ENCODE measurements at regions not wholly inside any gene's neighbourhood (a gene's known extent, or its start where the extent isn't known, plus 50 kb on each side); places are given as distances from the start of the nearest gene placed in this dataset.

- TF ChIP-seq EZH2phosphoT487 (IDR thresholded peaks at IDR 0.05; ENCODE audit: low read length) = no peak
- TF ChIP-seq EZH2 (optimal IDR thresholded peaks at IDR 0.05; ENCODE audit: low read depth, low read length) = no peak
- no peaks in the 10 kb centered on the region for H3K27me3 ChIP-seq (replicated peaks; ENCODE audit: insufficient read depth, low read length)
- no peak for DNase-seq
- H3K36me3 ChIP-seq (replicated peaks; ENCODE audit: insufficient read depth, low read length) = no peaks in the 10 kb centered on the region
- no peaks in the 10 kb centered on the region for H4K20me1 ChIP-seq (ENCODE audit: insufficient read depth, low read length)
- H3K9me3 ChIP-seq (replicated peaks; ENCODE audit: insufficient read depth, low read length) = no peaks in the 10 kb centered on the region
- no peak overlapping the region for H3K9ac ChIP-seq (ENCODE audit: low read length)
- no peaks in the 10 kb centered on the region for H3K9me2 ChIP-seq (replicated peaks; ENCODE audit: insufficient read depth, low read length)
- no peaks in the 10 kb centered on the region for H3F3A ChIP-seq (ENCODE audit: insufficient read depth, low read length)
- no peak overlapping the region for H3K27ac ChIP-seq (ENCODE audit: low read length)
- H3K4me2 ChIP-seq (ENCODE audit: low read depth, low read length) = no peak overlapping the region
- H3K4me3 ChIP-seq (ENCODE audit: low read length) = no peak overlapping the region
- H2AFZ ChIP-seq (ENCODE audit: low read length) = no peak overlapping the region
- H3K79me2 ChIP-seq (ENCODE audit: low read length) = no peaks in the 10 kb centered on the region
- no peaks in the 10 kb centered on the region for H3K4me1 ChIP-seq (ENCODE audit: low read length)
Measured at GRCh38 chr14:87785897-87786296, 207.1 kb downstream of the GALC start.

DNA sequence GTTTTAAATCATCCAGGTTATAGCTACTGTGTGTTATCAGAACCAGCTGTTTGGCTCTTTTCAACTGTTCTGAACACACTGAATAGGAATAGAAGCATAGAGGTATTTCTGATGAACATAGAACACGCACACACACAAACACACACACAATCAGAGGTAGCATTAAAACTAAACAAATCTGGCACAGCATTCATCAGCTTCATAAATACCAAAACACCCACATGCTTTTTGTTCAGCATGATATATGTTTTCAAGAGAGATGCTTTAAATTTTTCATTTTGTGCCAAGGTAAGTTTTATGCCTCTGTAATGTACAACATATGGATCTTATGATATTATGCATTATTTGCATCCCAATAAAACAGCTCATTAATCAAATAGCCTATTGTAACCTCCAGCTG lies 208.6 kb downstream of the GALC start:
- Histone ChIP-seq H3K27ac (ENCODE audit: low read length) (no peak overlapping the region), H3K27me3 (replicated peaks; ENCODE audit: insufficient read depth, low read length) (no peaks in the 10 kb centered on the region), H3K4me3 (ENCODE audit: low read length) (no peak overlapping the region), H3K9ac (ENCODE audit: low read length) (no peak overlapping the region), H3K36me3 (replicated peaks; ENCODE audit: insufficient read depth, low read length) (no peaks in the 10 kb centered on the region), H3K9me2 (replicated peaks; ENCODE audit: insufficient read depth, low read length) (no peaks in the 10 kb centered on the region), H3K79me2 (ENCODE audit: low read length) (no peaks in the 10 kb centered on the region), H3K4me2 (ENCODE audit: low read depth, low read length) (no peak overlapping the region), H4K20me1 (ENCODE audit: insufficient read depth, low read length) (no peaks in the 10 kb centered on the region), H3K4me1 (ENCODE audit: low read length) (no peaks in the 10 kb centered on the region), H2AFZ (ENCODE audit: low read length) (no peak overlapping the region), H3F3A (ENCODE audit: insufficient read depth, low read length) (no peaks in the 10 kb centered on the region), H3K9me3 (replicated peaks; ENCODE audit: insufficient read depth, low read length) (no peaks in the 10 kb centered on the region)
- TF ChIP-seq CTCF (IDR thresholded peaks at IDR 0.05; ENCODE audit: low read length) = no peak
- no peak for DNase-seq

DNA sequence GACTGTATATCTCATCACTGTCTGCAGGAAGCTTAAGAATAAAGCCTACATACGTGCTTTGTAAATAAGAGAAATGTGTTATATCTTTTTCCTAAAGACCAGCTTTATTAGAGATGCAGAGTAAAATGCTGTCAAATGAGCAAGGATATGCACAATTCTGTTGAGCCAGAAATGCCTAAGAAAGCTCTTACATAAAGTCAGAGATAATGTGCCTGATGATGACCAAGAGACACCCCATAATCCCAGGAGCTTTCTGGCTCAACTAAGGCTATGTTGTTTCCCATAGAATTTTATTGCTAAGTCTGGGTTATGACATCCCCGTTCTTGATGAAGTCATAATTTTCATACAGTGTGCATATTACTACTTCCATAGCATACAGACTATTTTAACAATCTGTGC lies 209.9 kb downstream of the GALC start:
- Histone ChIP-seq H3K9me2 (replicated peaks; ENCODE audit: insufficient read depth, low read length) (no peaks in the 10 kb centered on the region), H3K27ac (ENCODE audit: low read length) (no peak overlapping the region), H3K9ac (ENCODE audit: low read length) (no peak overlapping the region), H3K27me3 (replicated peaks; ENCODE audit: insufficient read depth, low read length) (no peaks in the 10 kb centered on the region), H3K36me3 (replicated peaks; ENCODE audit: insufficient read depth, low read length) (no peaks in the 10 kb centered on the region), H4K20me1 (ENCODE audit: insufficient read depth, low read length) (no peaks in the 10 kb centered on the region), H3K4me3 (ENCODE audit: low read length) (no peak overlapping the region), H3K9me3 (replicated peaks; ENCODE audit: insufficient read depth, low read length) (no peaks in the 10 kb centered on the region), H3K4me1 (ENCODE audit: low read length) (no peaks in the 10 kb centered on the region), H2AFZ (ENCODE audit: low read length) (no peak overlapping the region), H3K4me2 (ENCODE audit: low read depth, low read length) (no peak overlapping the region), H3K79me2 (ENCODE audit: low read length) (no peaks in the 10 kb centered on the region), H3F3A (ENCODE audit: insufficient read depth, low read length) (no peaks in the 10 kb centered on the region)
- DNase-seq = no peak
- TF ChIP-seq EZH2phosphoT487 (IDR thresholded peaks at IDR 0.05; ENCODE audit: low read length) = no peak
- no peak for TF ChIP-seq CTCF (IDR thresholded peaks at IDR 0.05; ENCODE audit: low read length)
- no peak for TF ChIP-seq EZH2 (optimal IDR thresholded peaks at IDR 0.05; ENCODE audit: low read depth, low read length)

GRCh38 chr14:87772854-87773253 lies 220.1 kb downstream of the GALC start:
- Histone ChIP-seq H3K9ac (ENCODE audit: low read length) (no peak overlapping the region), H3K4me2 (ENCODE audit: low read depth, low read length) (no peak overlapping the region), H3K27ac (ENCODE audit: low read length) (no peak overlapping the region), H3K4me1 (ENCODE audit: low read length) (no peaks in the 10 kb centered on the region), H3K4me3 (ENCODE audit: low read length) (no peak overlapping the region), H2AFZ (ENCODE audit: low read length) (no peak overlapping the region), H3K9me3 (replicated peaks; ENCODE audit: insufficient read depth, low read length) (no peaks in the 10 kb centered on the region), H3K9me2 (replicated peaks; ENCODE audit: insufficient read depth, low read length) (no peaks in the 10 kb centered on the region), H3K79me2 (ENCODE audit: low read length) (no peaks in the 10 kb centered on the region), H3K36me3 (replicated peaks; ENCODE audit: insufficient read depth, low read length) (no peaks in the 10 kb centered on the region), H3F3A (ENCODE audit: insufficient read depth, low read length) (no peaks in the 10 kb centered on the region), H4K20me1 (ENCODE audit: insufficient read depth, low read length) (no peaks in the 10 kb centered on the region), H3K27me3 (replicated peaks; ENCODE audit: insufficient read depth, low read length) (no peaks in the 10 kb centered on the region)
- no peak for DNase-seq
- TF ChIP-seq EZH2phosphoT487 (IDR thresholded peaks at IDR 0.05; ENCODE audit: low read length) (no peak), EZH2 (optimal IDR thresholded peaks at IDR 0.05; ENCODE audit: low read depth, low read length) (no peak), CTCF (IDR thresholded peaks at IDR 0.05; ENCODE audit: low read length) (no peak)
